ENCODE measurements at regions not wholly inside any gene's neighbourhood (a gene's known extent, or its start where the extent isn't known, plus 50 kb on each side); places are given as distances from the start of the nearest gene placed in this dataset.

- DNase-seq (ENCODE audit: low read depth): no peak
Observed at GRCh38 chr2:217722883-217723472, 279.8 kb downstream of the TNS1 start.

- DNase-seq (ENCODE audit: low read depth): no peak
Observed at GRCh38 chr2:217717646-217718045, 285.1 kb downstream of the TNS1 start.

- DNase-seq (ENCODE audit: low read depth): no peak
Observed at GRCh38 chr2:217715484-217715883, 287.3 kb downstream of the TNS1 start.

GRCh38 chr2:217714287-217714751, 288.5 kb downstream of the TNS1 start:
- DNase-seq (ENCODE audit: low read depth): no peak

GRCh38 chr2:217713395-217714286, 289.2 kb downstream of the TNS1 start:
- peak; percentile 56 for DNase-seq (ENCODE audit: low read depth)

- no peak for DNase-seq (ENCODE audit: low read depth)
Observed at GRCh38 chr2:217712431-217712830, 290.4 kb downstream of the TNS1 start.

GRCh38 chr2:217711188-217711587, 291.6 kb downstream of the TNS1 start:
- no peak for DNase-seq (ENCODE audit: low read depth)

- no peak for DNase-seq (ENCODE audit: low read depth)
Observed at GRCh38 chr2:217710211-217710765, 292.5 kb downstream of the TNS1 start.

GRCh38 chr2:217709478-217710210, 293.2 kb downstream of the TNS1 start:
- DNase-seq (ENCODE audit: low read depth): no peak

- DNase-seq (ENCODE audit: low read depth): no peak
Observed at GRCh38 chr2:217707131-217707611, 295.6 kb downstream of the TNS1 start.

- no peak for DNase-seq (ENCODE audit: low read depth)
Observed at GRCh38 chr2:217706513-217706912, 296.3 kb downstream of the TNS1 start.

- no peak for DNase-seq (ENCODE audit: low read depth)
Observed at GRCh38 chr2:217706095-217706494, 296.7 kb downstream of the TNS1 start.

- no peak for DNase-seq (ENCODE audit: low read depth)
Observed at GRCh38 chr2:217705461-217705860, 297.3 kb downstream of the TNS1 start.

GRCh38 chr2:217703999-217704398, 298.8 kb downstream of the TNS1 start:
- DNase-seq (ENCODE audit: low read depth): no peak

GRCh38 chr2:217703102-217703501, 299.7 kb downstream of the TNS1 start:
- DNase-seq (ENCODE audit: low read depth): no peak

GRCh38 chr2:217701622-217702021, 301.2 kb downstream of the TNS1 start:
- DNase-seq (ENCODE audit: low read depth): no peak

GRCh38 chr2:217698691-217699090, 304.1 kb downstream of the TNS1 start:
- DNase-seq (ENCODE audit: low read depth): no peak

- no peak for DNase-seq (ENCODE audit: low read depth)
Observed at GRCh38 chr2:217695033-217695520, 307.7 kb downstream of the TNS1 start.

GRCh38 chr2:217694291-217694690, 308.5 kb downstream of the TNS1 start:
- DNase-seq (ENCODE audit: low read depth): no peak

GRCh38 chr2:217693363-217693762, 309.4 kb downstream of the TNS1 start:
- DNase-seq (ENCODE audit: low read depth): no peak

- DNase-seq (ENCODE audit: low read depth): no peak
Observed at GRCh38 chr2:217691920-217692666, 310.7 kb downstream of the TNS1 start.
